Trophoblast cell (in vitro differentiated cells and primary cell): ENCODE measurements at regions not wholly inside any gene's neighbourhood (a gene's known extent, or its start where the extent isn't known, plus 50 kb on each side); places are given as distances from the start of the nearest gene placed in this dataset.
A peak's percentile ranks its signal among the peaks of the same experiment; 100 is the strongest.

Source experiments
- DNase-seq, 2 donors: peaks; one replicate each; pipeline ENCODE4 v3.0.0-alpha.2; 2016
- H2AFZ ChIP-seq: 2 replicates; pipeline ENCODE4 v1.6.1; 2013; ENCODE audit warnings: low read length, moderate library complexity, mild to moderate bottlenecking; ENCODE audit not compliant: insufficient read depth, poor library complexity
- H2AK5ac ChIP-seq: 2 replicates; pipeline ENCODE4 v1.6.1; 2013; ENCODE audit warnings: mild to moderate bottlenecking, low read length
- H2BK120ac ChIP-seq: 2 replicates; pipeline ENCODE4 v1.6.1; 2013; ENCODE audit warnings: low read length, mild to moderate bottlenecking, moderate library complexity; ENCODE audit not compliant: insufficient read depth, poor library complexity
- H2BK12ac ChIP-seq: 2 replicates; pipeline ENCODE4 v1.6.1; 2013; ENCODE audit warnings: mild to moderate bottlenecking, low read length, moderate library complexity
- H2BK5ac ChIP-seq: 2 replicates; pipeline ENCODE4 v1.6.1; 2013; ENCODE audit warnings: low read length, low read depth, moderate library complexity, mild to moderate bottlenecking; ENCODE audit not compliant: poor library complexity
- H3K14ac ChIP-seq: 2 replicates; pipeline ENCODE4 v1.6.1; 2013; ENCODE audit warnings: mild to moderate bottlenecking, low read length
- H3K18ac ChIP-seq: 2 replicates; pipeline ENCODE4 v1.6.1; 2013; ENCODE audit warnings: mild to moderate bottlenecking, low read length
- H3K23ac ChIP-seq: 2 replicates; pipeline ENCODE4 v1.6.1; 2013; ENCODE audit warnings: low read length
- H3K27ac ChIP-seq: 2 replicates; pipeline ENCODE4 v1.5.1; 2013; ENCODE audit warnings: low read depth, mild to moderate bottlenecking, inconsistent platforms, low read length, moderate library complexity
- H3K27me3 ChIP-seq: 2 replicates; pipeline ENCODE4 v1.6.1; 2013; ENCODE audit warnings: inconsistent platforms, mild to moderate bottlenecking, low read length, moderate library complexity; ENCODE audit not compliant: insufficient read depth
- H3K36me3 ChIP-seq, 2 experiments: 1 replicate in 1 of 2; 2 replicates in 1 of 2; pipeline ENCODE4 v1.6.1; 2013; ENCODE audit warnings: low read length in 2 of 2, mild to moderate bottlenecking in 2 of 2, moderate library complexity in 1 of 2; ENCODE audit not compliant: insufficient read depth in 2 of 2, control insufficient read depth in 1 of 2
- H3K4ac ChIP-seq: 2 replicates; pipeline ENCODE4 v1.6.1; 2013; ENCODE audit warnings: low read depth, mild to moderate bottlenecking, low read length, moderate library complexity
- H3K4me1 ChIP-seq, 2 experiments: 1 replicate in 1 of 2; 2 replicates in 1 of 2; pipeline ENCODE4 v1.6.1; 2013; ENCODE audit warnings: low read length in 2 of 2, mild to moderate bottlenecking in 2 of 2, moderate library complexity in 1 of 2; ENCODE audit not compliant: insufficient read depth in 2 of 2, control insufficient read depth in 1 of 2
- H3K4me2 ChIP-seq: 2 replicates; pipeline ENCODE4 v1.6.1; 2013; ENCODE audit warnings: inconsistent platforms, mild to moderate bottlenecking, low read length, moderate library complexity
- H3K4me3 ChIP-seq: 2 replicates; pipeline ENCODE4 v1.5.1; 2013; ENCODE audit warnings: mild to moderate bottlenecking, low read depth, low read length, inconsistent platforms
- H3K79me1 ChIP-seq: one replicate; pipeline ENCODE4 v1.6.1; 2013; ENCODE audit warnings: low read length
- H3K79me2 ChIP-seq: 2 replicates; pipeline ENCODE4 v1.6.1; 2013; ENCODE audit warnings: low read length, mild to moderate bottlenecking; ENCODE audit not compliant: control insufficient read depth, insufficient read depth, poor library complexity
- H3K9ac ChIP-seq: 2 replicates; pipeline ENCODE4 v1.6.1; 2013; ENCODE audit warnings: mild to moderate bottlenecking, low read length
- H3K9me3 ChIP-seq: 2 replicates; pipeline ENCODE4 v1.6.1; 2013; ENCODE audit warnings: low read depth, mild to moderate bottlenecking, control low read depth, inconsistent platforms, low read length; ENCODE audit not compliant: insufficient read depth
- H4K12ac ChIP-seq: 2 replicates; pipeline ENCODE4 v1.6.1; 2013; ENCODE audit warnings: low read depth, mild to moderate bottlenecking, low read length, moderate library complexity
- H4K8ac ChIP-seq: 2 replicates; pipeline ENCODE4 v1.6.1; 2013; ENCODE audit warnings: low read depth, mild to moderate bottlenecking, low read length, moderate library complexity
- H4K91ac ChIP-seq: one replicate; pipeline ENCODE4 v1.6.1; 2013; ENCODE audit warnings: low read depth, mild to moderate bottlenecking, low read length, moderate library complexity
- WGBS: extraction: QIAGEN DNeasy Blood & Tissue Kit; methylation state at CpG from one replicate; pipeline ENCODE4 v1.1.7; 2013; ENCODE audit warnings: missing lambda C conversion rate; ENCODE audit not compliant: insufficient read length, insufficient coverage; ENCODE audit errors: extremely low coverage; 5-methylcytosine and 5-hydroxymethylcytosine counted together

DNA sequence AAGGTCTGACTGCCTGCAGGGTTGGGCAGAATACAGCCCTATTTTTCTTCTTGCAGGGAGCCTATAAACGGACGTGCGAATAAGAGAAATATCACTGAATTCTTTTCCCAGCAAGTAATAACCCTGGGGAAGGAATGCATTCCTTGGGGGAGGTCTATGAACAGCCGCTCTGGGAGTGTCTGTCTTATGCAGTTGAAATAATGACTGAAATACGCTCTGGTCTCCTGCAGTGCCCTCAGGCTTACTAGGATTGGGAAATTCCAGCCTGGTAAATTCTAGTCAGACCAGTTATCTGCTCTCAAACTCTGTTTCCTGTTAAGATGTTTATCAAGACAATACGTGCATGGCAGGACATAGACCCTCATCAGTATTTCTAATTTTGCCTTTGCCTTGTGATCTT is 72.1 kb upstream of the FAM241A start:
- Histone ChIP-seq H3K4ac (no peak overlapping the region), H3K23ac (no peak overlapping the region), H3K18ac (no peak overlapping the region), H3K9ac (no peak overlapping the region), H3K27ac (no peak overlapping the region), H3K79me2 (no peaks in the 10 kb centered on the region), H2BK5ac (no peak overlapping the region), H3K9me3 (peaks cover 9% of the 10 kb centered on the region), H3K4me3 (no peak overlapping the region), H3K79me1 (no peaks in the 10 kb centered on the region), H4K12ac (no peak overlapping the region), H2BK12ac (no peak overlapping the region), H2BK120ac (no peak overlapping the region), H4K8ac (no peak overlapping the region), H4K91ac (no peak overlapping the region), H2AK5ac (no peak overlapping the region), H3K4me1 (no peaks in the 10 kb centered on the region), H3K14ac (no peak overlapping the region), H3K4me2 (no peak overlapping the region), H3K27me3 (no peaks in the 10 kb centered on the region), H3K36me3 (no peaks in the 10 kb centered on the region), H2AFZ (no peak overlapping the region)
- no CpG with 5 or more reads among the region's 6 CpGs for WGBS
- DNase-seq: peak; percentile 92 to 93

DNA sequence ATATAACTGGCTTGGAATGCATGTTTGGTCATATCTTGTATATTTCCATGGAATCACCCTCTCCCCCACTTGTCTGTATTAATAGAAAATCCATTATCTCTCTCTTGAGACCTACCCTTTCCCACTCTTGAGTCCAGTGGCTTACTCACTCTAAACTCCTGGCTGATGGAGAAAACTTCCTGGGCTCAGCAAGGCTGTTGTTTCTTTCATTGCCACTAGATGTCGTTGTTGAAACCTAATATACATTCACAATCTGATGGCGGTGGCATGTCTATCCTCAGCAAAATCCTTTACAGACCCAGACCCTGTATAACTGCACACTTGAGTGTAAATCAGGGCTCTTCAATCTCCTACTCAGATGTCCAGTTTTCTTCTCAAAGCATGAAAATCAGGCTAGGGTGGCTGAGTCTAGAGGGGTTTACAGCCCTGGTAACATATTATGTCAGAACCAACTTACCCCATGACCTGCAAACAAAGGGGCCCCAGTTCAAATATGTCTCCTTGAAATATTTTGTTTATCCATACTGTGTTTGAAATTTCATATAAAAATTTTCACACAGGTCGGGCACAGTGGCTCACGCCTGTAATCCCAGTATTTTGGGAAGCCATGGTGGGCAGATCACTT is 70.0 kb upstream of the FAM241A start:
- H3K4me1 ChIP-seq: no peaks in the 10 kb centered on the region
- no CpG with 5 or more reads among the region's 4 CpGs for WGBS
- H3K4me3 ChIP-seq: no peak overlapping the region
- H3K4ac ChIP-seq: no peak overlapping the region
- peak in 1 of 2 donors; percentile 49 for DNase-seq
- no peak overlapping the region for H3K23ac ChIP-seq
- H3K14ac ChIP-seq: no peak overlapping the region
- H2BK12ac ChIP-seq: no peak overlapping the region
- H4K12ac ChIP-seq: no peak overlapping the region
- H3K36me3 ChIP-seq: no peaks in the 10 kb centered on the region
- H3K27me3 ChIP-seq: no peaks in the 10 kb centered on the region
- H3K9me3 ChIP-seq: peaks cover 9% of the 10 kb centered on the region
- no peak overlapping the region for H3K18ac ChIP-seq
- no peak overlapping the region for H2BK120ac ChIP-seq
- no peak overlapping the region for H3K27ac ChIP-seq
- H2AFZ ChIP-seq: no peak overlapping the region
- H3K79me1 ChIP-seq: no peaks in the 10 kb centered on the region
- H3K79me2 ChIP-seq: no peaks in the 10 kb centered on the region
- no peak overlapping the region for H3K4me2 ChIP-seq
- H2AK5ac ChIP-seq: no peak overlapping the region
- H2BK5ac ChIP-seq: no peak overlapping the region
- H4K91ac ChIP-seq: no peak overlapping the region
- no peak overlapping the region for H3K9ac ChIP-seq
- H4K8ac ChIP-seq: no peak overlapping the region

DNA sequence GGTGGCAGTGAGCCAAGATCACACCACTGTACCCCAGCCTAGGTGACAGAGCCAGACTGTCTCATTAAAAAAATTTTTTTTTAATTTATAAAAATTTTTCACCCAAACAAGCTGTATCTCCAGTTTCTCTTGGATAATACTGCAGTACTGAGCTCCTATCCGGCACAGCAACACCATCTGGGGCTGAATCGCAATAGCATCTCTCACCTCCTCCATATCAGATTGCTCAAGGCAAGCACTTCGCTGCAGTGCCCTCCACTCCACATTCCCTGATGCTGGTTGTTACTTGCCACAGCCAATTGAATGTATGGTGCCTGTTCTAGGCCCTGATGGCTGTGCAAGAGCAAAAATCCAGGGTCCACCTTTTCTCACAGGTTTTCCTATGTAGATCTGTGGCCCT is 69.3 kb upstream of the FAM241A start:
- WGBS: no CpG with 5 or more reads among the region's 3 CpGs
- Histone ChIP-seq H3K4me1 (no peaks in the 10 kb centered on the region), H3K23ac (no peak overlapping the region), H4K91ac (no peak overlapping the region), H3K36me3 (no peaks in the 10 kb centered on the region), H3K9me3 (peaks cover 9% of the 10 kb centered on the region), H2BK120ac (no peak overlapping the region), H4K12ac (no peak overlapping the region), H3K18ac (no peak overlapping the region), H3K79me1 (no peaks in the 10 kb centered on the region), H3K79me2 (no peaks in the 10 kb centered on the region), H3K9ac (no peak overlapping the region), H2AK5ac (no peak overlapping the region), H3K14ac (no peak overlapping the region), H3K27me3 (no peaks in the 10 kb centered on the region), H3K4ac (no peak overlapping the region), H3K4me3 (no peak overlapping the region), H2BK12ac (no peak overlapping the region), H4K8ac (no peak overlapping the region), H2AFZ (no peak overlapping the region), H2BK5ac (no peak overlapping the region), H3K27ac (no peak overlapping the region), H3K4me2 (no peak overlapping the region)
- DNase-seq: no peak

DNA sequence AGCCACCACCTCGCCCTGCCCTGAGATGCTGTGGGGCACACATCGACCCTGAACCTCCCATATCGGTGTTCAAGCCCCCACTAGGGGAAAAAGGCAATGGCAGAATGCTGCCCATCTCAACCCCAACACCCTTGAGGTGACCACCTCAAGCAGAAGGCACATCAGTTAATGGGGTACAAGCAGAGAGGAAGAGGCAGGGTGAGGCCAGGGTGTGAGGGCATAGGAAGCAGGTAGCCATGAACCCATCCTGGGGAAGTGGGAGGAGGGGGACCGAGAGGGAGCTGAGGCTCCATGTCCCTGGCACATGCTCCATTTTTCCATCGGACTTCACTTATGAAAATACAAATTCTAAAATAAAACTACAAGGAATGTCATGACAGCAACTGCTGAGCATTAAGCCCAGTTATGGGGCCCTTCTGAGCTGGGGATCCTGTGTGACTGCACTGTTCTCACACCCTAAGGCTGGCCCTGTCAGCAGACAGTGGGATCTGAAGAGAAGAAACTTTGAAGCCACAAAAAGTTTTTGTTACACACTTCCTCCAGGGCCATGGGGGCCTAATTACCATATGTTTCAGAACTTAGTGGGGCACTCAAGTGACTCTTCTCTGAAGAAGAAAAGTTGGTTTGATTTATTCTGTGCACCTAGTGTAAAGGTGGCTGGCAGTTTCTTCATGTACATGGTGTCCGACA is 68.2 kb upstream of the FAM241A start:
- no peak overlapping the region for H4K12ac ChIP-seq
- no peak overlapping the region for H4K8ac ChIP-seq
- no peak overlapping the region for H3K18ac ChIP-seq
- H3K4me2 ChIP-seq: no peak overlapping the region
- no peak overlapping the region for H3K4me3 ChIP-seq
- H2AFZ ChIP-seq: no peak overlapping the region
- no CpG with 5 or more reads among the region's 6 CpGs for WGBS
- no peak for DNase-seq
- H2BK12ac ChIP-seq: no peak overlapping the region
- peaks cover 9% of the 10 kb centered on the region for H3K9me3 ChIP-seq
- H3K79me2 ChIP-seq: no peaks in the 10 kb centered on the region
- H2BK120ac ChIP-seq: no peak overlapping the region
- peak overlapping the region; percentile 27 for H2AK5ac ChIP-seq
- H3K4me1 ChIP-seq: no peaks in the 10 kb centered on the region
- no peak overlapping the region for H2BK5ac ChIP-seq
- H3K9ac ChIP-seq: no peak overlapping the region
- H3K14ac ChIP-seq: no peak overlapping the region
- no peak overlapping the region for H3K23ac ChIP-seq
- H3K79me1 ChIP-seq: no peaks in the 10 kb centered on the region
- H3K4ac ChIP-seq: no peak overlapping the region
- H3K36me3 ChIP-seq: no peaks in the 10 kb centered on the region
- no peak overlapping the region for H4K91ac ChIP-seq
- no peak overlapping the region for H3K27ac ChIP-seq
- no peaks in the 10 kb centered on the region for H3K27me3 ChIP-seq
